Panc1 (cell line): ENCODE measurements at regions not wholly inside any gene's neighbourhood (a gene's known extent, or its start where the extent isn't known, plus 50 kb on each side); places are given as distances from the start of the nearest gene placed in this dataset.
A peak's percentile ranks its signal among the peaks of the same experiment; 100 is the strongest.
"Not testable (repeated sequence)": the region's sequence is repeated elsewhere in the genome, so short reads cannot be mapped to it uniquely, and the experiment has no call there.

ENCODE experiments used
- ATAC-seq: fragments of 200-7000 bp; cut with Tn5 transposase; 2 replicates; pipeline ENCODE4 v1.9.1; 2020; ENCODE audit warnings: mild to moderate bottlenecking, moderate library complexity
- BruUV-seq: library from RNA; stranded (reverse); fragments of 400-500 nt; replicated peaks from 2 replicates; lab custom pipeline; 2021; lab: Mats Ljungman, UMichigan
- CTCF ChIA-PET: fragments of 300-600 bp; sonication (Branson Sonifier 250); formaldehyde crosslinking; loops from one replicate; lab custom pipeline; 2022; ENCODE audit warnings: antibody characterized with exemption; lab: Charles Lee
- POLR2A ChIA-PET: fragments of 300-600 bp; sonication (Branson Sonifier 250); formaldehyde crosslinking; loops from one replicate; lab custom pipeline; 2022; ENCODE audit warnings: antibody characterized with exemption; lab: Charles Lee
- DNase-seq: peaks from one replicate; pipeline ENCODE4 v3.0.0-alpha.2; 2010; ENCODE audit warnings: low read depth, low spot score
- H3K27ac ChIP-seq: 2 replicates; pipeline ENCODE4 v1.5.1; 2011; ENCODE audit warnings: mild to moderate bottlenecking, low read length, inconsistent platforms
- H3K27me3 ChIP-seq: fragments of 200-500 bp; sonication (Bioruptor generic); 2 replicates; pipeline ENCODE4 v1.6.0; 2014; ENCODE audit warnings: low read length, inconsistent platforms; ENCODE audit not compliant: control insufficient read depth, insufficient read depth
- H3K36me3 ChIP-seq: fragments of 200-500 bp; sonication (Bioruptor generic); 2 replicates; pipeline ENCODE4 v1.5.1; 2014; ENCODE audit warnings: inconsistent platforms, mild to moderate bottlenecking, low read length, moderate library complexity; ENCODE audit not compliant: control insufficient read depth, insufficient read depth
- H3K4me1 ChIP-seq: 2 replicates; pipeline ENCODE4 v1.5.1; 2011; ENCODE audit warnings: inconsistent platforms, mild to moderate bottlenecking, low read length, moderate library complexity; ENCODE audit not compliant: control insufficient read depth, insufficient read depth
- H3K4me3 ChIP-seq, 2 experiments: 2 replicates each; pipeline ENCODE4 v1.5.1; 2011 to 2012; ENCODE audit warnings: low read depth in 2 of 2, low read length in 2 of 2, mild to moderate bottlenecking in 2 of 2, inconsistent platforms in 1 of 2, moderate library complexity in 1 of 2
- H3K9me3 ChIP-seq: fragments of 200-500 bp; sonication (Bioruptor generic); 2 replicates; pipeline ENCODE4 v1.5.1; 2014; ENCODE audit warnings: low read depth, mild to moderate bottlenecking, inconsistent platforms, low read length, moderate library complexity; ENCODE audit not compliant: control insufficient read depth, insufficient read depth
- POLR2AphosphoS5 ChIP-seq: IDR thresholded peaks from 2 replicates; pipeline ENCODE4 v1.6.1; 2012; ENCODE audit warnings: mild to moderate bottlenecking, low read depth, low read length, moderate library complexity
- REST ChIP-seq, 2 experiments: IDR thresholded peaks; 2 replicates each; pipeline ENCODE4 v1.6.1; 2011 to 2012; ENCODE audit warnings: low read depth in 2 of 2, control low read depth in 1 of 2, low read length in 1 of 2, mild to moderate bottlenecking in 1 of 2, moderate library complexity in 1 of 2; ENCODE audit not compliant: insufficient read depth in 1 of 2
- SIN3A ChIP-seq: IDR thresholded peaks from 2 replicates; pipeline ENCODE4 v1.6.1; 2012; ENCODE audit warnings: low read depth, mild to moderate bottlenecking, low read length, moderate library complexity, borderline replicate concordance; ENCODE audit not compliant: insufficient read depth
- TCF7L2 ChIP-seq: IDR thresholded peaks from 2 replicates; pipeline ENCODE4 v1.6.1; 2011; ENCODE audit warnings: mild to moderate bottlenecking, low read depth, low read length, inconsistent platforms
- in situ Hi-C: cut with HindIII; loops from 2 replicates; pipeline ENCODE4 v1.10.0; 2016; ENCODE audit warnings: low sequenced_read_pairs, low pct_unique_long_range_greater_than_20kb
- intact Hi-C: fragments of 100-400 bp; cut with micrococcal nuclease; formaldehyde crosslinking; loops from one replicate; pipeline ENCODE4 v1.10.0; 2022; ENCODE audit not compliant: unreplicated experiment
- TF ChIP-seq, protein P1 (sequence below): fragments of 450-650 bp; IDR thresholded peaks from 2 replicates; pipeline ENCODE4 v1.5.1; 2017; ENCODE audit warnings: mild to moderate bottlenecking

DNA sequence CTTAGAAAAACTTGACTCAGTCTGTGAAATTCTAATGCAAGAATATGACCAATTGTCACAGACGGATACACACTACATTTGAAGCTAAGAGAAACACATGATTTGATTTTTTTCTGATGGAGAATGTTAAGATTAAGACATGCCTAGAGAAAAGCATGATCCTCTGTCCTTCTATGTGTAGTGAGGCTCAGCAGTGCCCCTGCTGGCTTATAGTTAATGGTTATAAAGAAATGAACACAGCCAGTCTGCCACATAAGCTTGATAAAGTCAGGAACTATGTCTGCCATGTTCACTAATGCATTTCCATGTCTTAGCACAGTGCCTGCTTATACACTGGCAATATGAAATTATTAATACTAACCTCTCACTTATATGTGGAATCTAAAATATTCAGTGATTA, 168.1 kb upstream of the DAAM1 start:
- ATAC-seq (no peak), DNase-seq (no peak)
- Histone ChIP-seq H3K4me1 (no peaks in the 10 kb centered on the region), H3K4me3 (no peak overlapping the region), H3K9me3 (no peaks in the 10 kb centered on the region), H3K27ac (no peak overlapping the region), H3K36me3 (no peaks in the 10 kb centered on the region), H3K27me3 (no peaks in the 10 kb centered on the region)
- no TSS peak for BruUV-seq
- ChIA-PET POLR2A (no interaction called here), CTCF (no interaction called here)
- in situ Hi-C loops = no loop called here
- intact Hi-C loops = loop anchor here (10.0 kb wide), 2 partner anchors 376 to 424 kb away; no protein-coding TSS in a partner anchor
- TF ChIP-seq SIN3A = no peak
- TF ChIP-seq, protein P1, sequence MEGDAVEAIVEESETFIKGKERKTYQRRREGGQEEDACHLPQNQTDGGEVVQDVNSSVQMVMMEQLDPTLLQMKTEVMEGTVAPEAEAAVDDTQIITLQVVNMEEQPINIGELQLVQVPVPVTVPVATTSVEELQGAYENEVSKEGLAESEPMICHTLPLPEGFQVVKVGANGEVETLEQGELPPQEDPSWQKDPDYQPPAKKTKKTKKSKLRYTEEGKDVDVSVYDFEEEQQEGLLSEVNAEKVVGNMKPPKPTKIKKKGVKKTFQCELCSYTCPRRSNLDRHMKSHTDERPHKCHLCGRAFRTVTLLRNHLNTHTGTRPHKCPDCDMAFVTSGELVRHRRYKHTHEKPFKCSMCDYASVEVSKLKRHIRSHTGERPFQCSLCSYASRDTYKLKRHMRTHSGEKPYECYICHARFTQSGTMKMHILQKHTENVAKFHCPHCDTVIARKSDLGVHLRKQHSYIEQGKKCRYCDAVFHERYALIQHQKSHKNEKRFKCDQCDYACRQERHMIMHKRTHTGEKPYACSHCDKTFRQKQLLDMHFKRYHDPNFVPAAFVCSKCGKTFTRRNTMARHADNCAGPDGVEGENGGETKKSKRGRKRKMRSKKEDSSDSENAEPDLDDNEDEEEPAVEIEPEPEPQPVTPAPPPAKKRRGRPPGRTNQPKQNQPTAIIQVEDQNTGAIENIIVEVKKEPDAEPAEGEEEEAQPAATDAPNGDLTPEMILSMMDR = peak; percentile 46; the same call in 1 of the 2 replicates

DNA sequence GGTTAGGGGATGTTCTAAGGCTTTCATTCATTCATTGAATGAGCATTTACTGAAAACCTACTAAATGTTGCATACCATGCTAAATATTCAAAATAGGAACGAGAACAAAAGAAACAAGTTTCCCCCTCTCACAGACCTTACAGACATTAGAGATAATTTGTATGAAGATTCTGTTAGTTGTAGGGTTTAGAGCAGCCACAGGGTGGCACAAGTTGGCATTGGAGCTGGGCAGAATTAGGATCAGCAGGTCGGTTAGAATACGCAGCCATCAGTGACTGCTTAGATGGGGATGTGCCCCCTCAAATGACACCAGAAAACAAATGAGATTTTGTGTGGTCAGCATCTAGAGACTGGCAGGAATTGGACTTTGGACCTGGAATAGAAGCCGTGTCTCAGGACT, 166.3 kb upstream of the DAAM1 start:
- ATAC-seq (no peak), DNase-seq (no peak)
- intact Hi-C loops = loop anchor here (10.0 kb wide), 2 partner anchors 377 to 423 kb away; no protein-coding TSS in a partner anchor
- H3K27me3 ChIP-seq = no peaks in the 10 kb centered on the region
- H3K36me3 ChIP-seq = no peaks in the 10 kb centered on the region
- H3K4me3 ChIP-seq = no peak overlapping the region
- ChIA-PET CTCF (no interaction called here), POLR2A (no interaction called here)
- no TSS peak for BruUV-seq
- H3K9me3 ChIP-seq = no peaks in the 10 kb centered on the region
- TF ChIP-seq SIN3A = no peak
- TF ChIP-seq, protein P1 = peak; percentile 37
- no peak overlapping the region for H3K27ac ChIP-seq
- no peaks in the 10 kb centered on the region for H3K4me1 ChIP-seq
- in situ Hi-C loops = no loop called here

- no TSS peak for BruUV-seq
- Histone ChIP-seq H3K4me1 (no peaks in the 10 kb centered on the region), H3K27ac (no peak overlapping the region), H3K9me3 (no peaks in the 10 kb centered on the region), H3K27me3 (no peaks in the 10 kb centered on the region; the same call in 1 of the 2 replicates), H3K4me3 (no peak overlapping the region), H3K36me3 (no peaks in the 10 kb centered on the region)
- TF ChIP-seq SIN3A (no peak), POLR2AphosphoS5 (no peak), TCF7L2 (no peak), REST (IDR thresholded peaks at IDR 0.05; ENCODE audit: insufficient read depth in 1 of 2, low read depth in 2 of 2, low read length in 1 of 2) (no peak)
- TF ChIP-seq, protein P1 = no peak
- ATAC-seq (no peak), DNase-seq (no peak)
- ChIA-PET CTCF (no interaction called here), POLR2A (no interaction called here)
- intact Hi-C loops (loop anchor here (10.0 kb wide), 2 partner anchors 381 to 419 kb away; no protein-coding TSS in a partner anchor), in situ Hi-C loops (no loop called here)
These were observed 162.4 kb upstream of the DAAM1 start for GRCh38 chr14:59026081-59026480.

DNA sequence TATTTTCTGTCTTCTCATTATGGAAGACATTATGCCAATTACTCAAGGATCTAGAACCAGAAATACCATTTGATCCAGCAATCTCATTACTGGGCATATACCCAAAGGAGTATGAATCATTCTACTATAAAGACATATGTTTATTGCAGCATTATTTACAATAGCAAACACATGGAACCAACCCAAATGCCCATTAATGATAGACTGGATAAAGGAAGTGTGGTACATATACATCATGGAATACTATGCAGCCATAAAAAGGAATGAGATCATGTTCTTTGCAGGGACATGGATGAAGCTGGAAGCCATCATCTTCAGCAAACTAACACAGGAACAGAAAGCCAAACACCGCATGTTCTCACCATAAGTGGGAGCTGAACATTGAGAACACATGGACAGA, 161.8 kb upstream of the DAAM1 start:
- intact Hi-C loops = loop anchor here (10.0 kb wide), 2 partner anchors 382 to 418 kb away; no protein-coding TSS in a partner anchor
- H3K4me1 ChIP-seq, CTCF ChIA-PET, H3K27ac ChIP-seq, H3K27me3 ChIP-seq, ATAC-seq, POLR2A ChIA-PET, H3K36me3 ChIP-seq, H3K4me3 ChIP-seq, DNase-seq, BruUV-seq, H3K9me3 ChIP-seq, in situ Hi-C loops: not testable (repeated sequence)
